ENCODE measurements at regions not wholly inside any gene's neighbourhood (a gene's known extent, or its start where the extent isn't known, plus 50 kb on each side); places are given as distances from the start of the nearest gene placed in this dataset.

DNA sequence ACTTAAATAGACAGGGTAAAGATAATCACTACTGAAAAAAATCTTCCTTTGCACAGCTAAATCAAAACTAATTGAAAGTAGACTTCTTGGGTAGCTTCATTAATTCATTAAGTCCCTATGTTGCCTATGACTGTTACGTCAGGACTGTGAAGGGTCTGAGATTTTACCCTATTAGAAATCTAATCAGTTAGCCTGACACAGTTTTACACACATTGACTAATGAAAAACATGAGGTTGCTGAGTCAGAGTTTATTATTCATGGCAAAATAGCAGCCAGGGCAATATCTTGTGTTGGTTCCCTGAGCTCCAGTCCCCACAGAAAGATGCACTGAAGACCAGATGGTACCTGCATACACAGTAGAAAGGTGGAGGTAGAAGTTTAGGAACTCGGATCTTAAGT is 262.5 kb upstream of the ZP4 start:
- FAIRE-seq = no peak
- H3K36me3 ChIP-seq (ENCODE audit: insufficient read depth, low read length) = no peaks in the 10 kb centered on the region
- H3K36me3 Mint-ChIP-seq (ENCODE audit: low read depth, unreplicated experiment) = no peaks in the 10 kb centered on the region
- H3K9me3 ChIP-seq (ENCODE audit: insufficient read depth, low read depth, low read length) = no peaks in the 10 kb centered on the region
- H3K27me3 ChIP-seq (ENCODE audit: insufficient read depth, low read length) = no peaks in the 10 kb centered on the region
- H3K9ac ChIP-seq (ENCODE audit: low read length) = no peak overlapping the region
- peaks cover 2% of the 10 kb centered on the region for H3K27me3 Mint-ChIP-seq (ENCODE audit: low read depth, unreplicated experiment)
- DNase-seq (ENCODE audit: low read depth) = peak; percentile 12
- no peaks in the 10 kb centered on the region for H3K79me2 ChIP-seq (ENCODE audit: insufficient read depth, low read length)
- H3K4me1 Mint-ChIP-seq (ENCODE audit: low read depth, unreplicated experiment) = peaks cover 7% of the 10 kb centered on the region
- H3K4me3 ChIP-seq (ENCODE audit: insufficient read depth, low read depth, low read length) = no peak overlapping the region
- no peak overlapping the region for H3K4me3 Mint-ChIP-seq (ENCODE audit: unreplicated experiment)
- H3K4me1 ChIP-seq (ENCODE audit: insufficient read depth, low read length) = no peaks in the 10 kb centered on the region
- no peak overlapping the region for H3K4me2 ChIP-seq (ENCODE audit: low read length)
- no peak overlapping the region for H3K27ac ChIP-seq (ENCODE audit: low read depth, low read length)
- H3K27ac Mint-ChIP-seq (ENCODE audit: unreplicated experiment) = no peak overlapping the region
- H3K9me3 Mint-ChIP-seq (ENCODE audit: unreplicated experiment) = no peaks in the 10 kb centered on the region
- H2AFZ ChIP-seq (ENCODE audit: low read depth, low read length) = peak overlapping the region; percentile 41
- no peak for TF ChIP-seq CTCF (IDR thresholded peaks at IDR 0.05; ENCODE audit: insufficient read depth, low read depth, low read length)
- no peaks in the 10 kb centered on the region for H4K20me1 ChIP-seq (ENCODE audit: insufficient read depth, low read length)

DNA sequence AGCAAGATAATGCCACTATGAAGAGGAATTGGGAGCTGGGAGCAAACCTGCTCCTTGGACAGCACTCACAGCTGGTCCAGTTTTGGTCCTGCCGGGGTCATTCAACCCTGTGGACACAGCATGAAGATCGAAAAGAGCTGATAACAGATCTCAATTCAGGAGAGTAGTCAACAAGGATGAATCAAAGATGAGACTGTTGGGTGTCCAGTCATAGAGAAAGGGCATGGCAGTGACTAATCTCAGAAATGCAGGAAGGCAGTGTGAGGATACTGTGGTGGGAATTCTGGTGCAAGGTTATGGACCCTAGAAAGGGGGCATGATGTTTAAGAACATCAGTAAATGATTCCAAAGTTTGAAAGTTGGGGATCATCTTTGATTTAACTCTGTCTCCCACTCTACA is 261.4 kb upstream of the ZP4 start:
- H3K4me3 Mint-ChIP-seq (ENCODE audit: unreplicated experiment) = no peak overlapping the region
- Histone ChIP-seq H3K9me3 (ENCODE audit: insufficient read depth, low read depth, low read length) (no peaks in the 10 kb centered on the region), H2AFZ (ENCODE audit: low read depth, low read length) (no peak overlapping the region), H4K20me1 (ENCODE audit: insufficient read depth, low read length) (no peaks in the 10 kb centered on the region), H3K9ac (ENCODE audit: low read length) (no peak overlapping the region), H3K4me3 (ENCODE audit: insufficient read depth, low read depth, low read length) (no peak overlapping the region), H3K4me1 (ENCODE audit: insufficient read depth, low read length) (no peaks in the 10 kb centered on the region), H3K79me2 (ENCODE audit: insufficient read depth, low read length) (no peaks in the 10 kb centered on the region), H3K36me3 (ENCODE audit: insufficient read depth, low read length) (no peaks in the 10 kb centered on the region), H3K27me3 (ENCODE audit: insufficient read depth, low read length) (no peaks in the 10 kb centered on the region), H3K27ac (ENCODE audit: low read depth, low read length) (no peak overlapping the region), H3K4me2 (ENCODE audit: low read length) (no peak overlapping the region)
- no peaks in the 10 kb centered on the region for H3K36me3 Mint-ChIP-seq (ENCODE audit: low read depth, unreplicated experiment)
- peaks cover 7% of the 10 kb centered on the region for H3K4me1 Mint-ChIP-seq (ENCODE audit: low read depth, unreplicated experiment)
- no peaks in the 10 kb centered on the region for H3K9me3 Mint-ChIP-seq (ENCODE audit: unreplicated experiment)
- peaks cover 2% of the 10 kb centered on the region for H3K27me3 Mint-ChIP-seq (ENCODE audit: low read depth, unreplicated experiment)
- no peak overlapping the region for H3K27ac Mint-ChIP-seq (ENCODE audit: unreplicated experiment)
- no peak for TF ChIP-seq EZH2 (IDR thresholded peaks at IDR 0.05; ENCODE audit: insufficient read depth, low read length)
- TF ChIP-seq CTCF (IDR thresholded peaks at IDR 0.05; ENCODE audit: insufficient read depth, low read depth, low read length) = no peak
- DNase-seq (ENCODE audit: low read depth) (no peak), FAIRE-seq (no peak)

GRCh38 chr1:238143038-238143437 is 252.3 kb upstream of the ZP4 start:
- TF ChIP-seq CTCF (IDR thresholded peaks at IDR 0.05; ENCODE audit: insufficient read depth, low read depth, low read length) = no peak
- no peak for TF ChIP-seq EZH2 (IDR thresholded peaks at IDR 0.05; ENCODE audit: insufficient read depth, low read length)
- Histone ChIP-seq H2AFZ (ENCODE audit: low read depth, low read length) (no peak overlapping the region), H3K4me2 (ENCODE audit: low read length) (no peak overlapping the region), H3K36me3 (ENCODE audit: insufficient read depth, low read length) (no peaks in the 10 kb centered on the region), H3K4me3 (ENCODE audit: insufficient read depth, low read depth, low read length) (no peak overlapping the region), H3K27me3 (ENCODE audit: insufficient read depth, low read length) (no peaks in the 10 kb centered on the region), H3K4me1 (ENCODE audit: insufficient read depth, low read length) (no peaks in the 10 kb centered on the region), H3K79me2 (ENCODE audit: insufficient read depth, low read length) (no peaks in the 10 kb centered on the region), H3K9ac (ENCODE audit: low read length) (no peak overlapping the region), H4K20me1 (ENCODE audit: insufficient read depth, low read length) (no peaks in the 10 kb centered on the region), H3K9me3 (ENCODE audit: insufficient read depth, low read depth, low read length) (no peaks in the 10 kb centered on the region), H3K27ac (ENCODE audit: low read depth, low read length) (no peak overlapping the region)
- peaks cover 4% of the 10 kb centered on the region for H3K4me1 Mint-ChIP-seq (ENCODE audit: low read depth, unreplicated experiment)
- H3K36me3 Mint-ChIP-seq (ENCODE audit: low read depth, unreplicated experiment) = no peaks in the 10 kb centered on the region
- H3K9me3 Mint-ChIP-seq (ENCODE audit: unreplicated experiment) = peaks cover 2% of the 10 kb centered on the region
- FAIRE-seq (no peak), DNase-seq (ENCODE audit: low read depth) (no peak)
- H3K27me3 Mint-ChIP-seq (ENCODE audit: low read depth, unreplicated experiment) = no peaks in the 10 kb centered on the region
- H3K4me3 Mint-ChIP-seq (ENCODE audit: unreplicated experiment) = no peak overlapping the region
- H3K27ac Mint-ChIP-seq (ENCODE audit: unreplicated experiment) = no peak overlapping the region

Data from astrocyte (in vitro differentiated cells and primary cell).